ENCODE measurements at regions not wholly inside any gene's neighbourhood (a gene's known extent, or its start where the extent isn't known, plus 50 kb on each side); places are given as distances from the start of the nearest gene placed in this dataset.

DNA sequence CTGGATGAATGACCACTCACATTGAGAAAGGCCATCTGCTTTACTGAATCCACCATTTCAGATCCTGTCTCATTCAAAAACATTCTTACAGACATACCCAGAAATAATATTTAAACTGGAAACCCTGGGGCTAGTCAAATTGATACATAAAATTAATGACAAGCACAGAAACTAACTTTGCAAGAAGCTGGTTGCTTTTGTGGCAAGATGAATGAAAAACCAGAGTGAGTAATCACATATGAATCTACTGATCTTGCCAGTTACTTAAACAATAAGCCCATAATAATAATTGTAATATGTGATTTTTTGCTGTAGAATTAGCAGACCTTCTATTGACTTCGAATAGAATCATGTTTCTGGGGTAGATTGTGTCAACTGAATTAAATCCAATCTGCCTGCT lies 235.1 kb downstream of the PPARGC1A start:
- DNase-seq: no peak

DNA sequence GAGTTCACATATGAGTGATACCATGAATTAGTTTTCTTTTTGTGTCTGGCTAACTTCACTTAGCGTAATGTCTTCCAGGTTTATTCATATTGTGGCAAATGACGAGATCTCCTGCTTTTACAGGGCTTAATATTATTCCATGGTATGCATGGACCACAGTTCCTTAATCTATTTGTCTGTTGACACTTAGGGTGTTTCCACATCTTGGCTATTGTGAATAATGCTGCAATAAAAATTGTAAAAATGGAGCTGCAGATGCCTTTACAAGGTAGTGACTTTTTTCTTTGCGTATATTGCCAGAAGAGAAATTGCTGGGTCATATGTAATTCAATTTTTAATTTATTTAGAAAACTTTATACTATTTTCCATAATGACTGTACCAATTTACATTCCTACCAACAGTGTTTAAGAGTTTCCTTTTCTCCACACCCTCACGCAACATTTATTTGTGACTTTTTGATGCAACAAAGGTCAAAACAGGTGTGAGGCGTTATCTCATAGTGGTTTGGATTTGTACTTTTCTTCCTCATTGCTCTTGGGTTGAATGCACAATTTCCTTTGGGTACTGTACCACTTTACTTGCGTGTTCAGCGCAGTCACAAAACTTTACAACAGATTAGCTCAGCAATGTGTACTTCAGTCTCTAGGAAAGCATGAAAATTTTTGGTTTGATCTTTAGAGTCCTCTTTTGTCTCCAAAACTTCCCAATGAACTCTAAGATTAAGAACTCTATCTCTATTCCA lies 240.8 kb downstream of the PPARGC1A start:
- DNase-seq: no peak

DNA sequence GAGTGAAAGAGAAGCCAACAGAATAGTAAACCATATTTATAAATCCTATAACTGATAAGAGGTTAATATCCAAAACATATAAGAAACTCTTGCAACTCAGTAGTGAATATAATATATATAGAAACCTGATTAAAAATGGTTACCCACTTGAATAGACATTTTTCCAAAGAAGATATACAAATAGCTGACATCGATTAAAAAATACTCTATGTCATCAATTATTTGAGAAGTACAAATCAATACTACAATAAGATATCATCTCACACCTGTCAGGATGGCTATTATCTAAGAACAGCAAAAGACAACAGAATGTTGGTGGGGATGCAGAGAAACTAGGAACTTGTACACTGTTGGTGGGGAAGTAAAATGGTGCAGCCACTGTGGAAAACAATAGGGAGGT lies 254.4 kb downstream of the PPARGC1A start:
- DNase-seq: no peak

DNA sequence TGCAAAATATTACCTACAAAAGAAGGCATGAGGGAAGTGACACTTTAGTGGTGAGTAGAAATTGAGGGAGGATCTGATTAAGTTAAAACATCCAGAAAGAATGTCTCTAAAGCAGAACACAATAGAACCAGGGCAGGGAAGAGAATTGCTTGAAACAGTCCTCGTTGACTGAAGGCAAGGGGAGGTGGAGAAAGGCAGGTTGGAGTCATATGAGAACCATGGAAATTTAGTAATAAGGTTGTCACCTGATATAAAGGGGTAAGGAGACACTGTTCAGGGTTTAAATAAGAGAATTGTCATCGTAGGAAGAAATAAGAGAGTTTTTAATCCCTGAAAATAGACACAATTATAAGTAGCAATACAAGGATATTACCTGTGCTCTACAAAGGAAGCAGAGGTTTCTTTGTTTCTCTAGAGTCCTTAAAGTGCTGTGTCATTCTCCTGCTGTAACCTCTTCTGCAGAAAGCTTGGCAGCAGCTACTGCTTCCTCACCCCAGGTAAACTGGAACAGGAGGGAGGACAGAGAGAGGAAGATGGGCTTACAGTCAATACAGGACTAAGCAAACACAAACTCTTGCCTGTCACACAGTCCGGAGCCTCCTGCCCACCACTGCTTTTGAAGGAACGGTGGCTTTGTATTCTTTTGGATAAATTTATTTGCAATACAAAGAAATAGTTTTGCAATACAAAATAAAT lies 258.4 kb downstream of the PPARGC1A start:
- no peak for DNase-seq

DNA sequence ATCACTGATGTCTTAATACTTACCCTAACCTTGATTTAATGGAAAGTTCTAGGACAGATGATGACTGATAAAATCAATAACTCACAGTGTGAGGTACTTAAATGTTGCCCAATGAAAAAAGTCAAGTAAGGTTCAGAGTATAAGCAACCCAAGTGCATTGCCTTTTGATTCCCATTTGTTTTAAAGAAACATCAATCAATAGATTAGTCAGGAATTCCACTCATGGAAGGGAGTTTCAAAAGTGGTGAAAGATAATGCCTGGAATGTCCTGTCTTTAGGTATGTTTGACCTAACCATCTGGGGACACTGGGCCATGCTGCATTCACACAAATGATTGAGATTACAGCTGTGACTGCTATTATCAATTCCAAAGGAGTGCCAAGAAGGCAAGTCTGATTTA lies 259.7 kb downstream of the PPARGC1A start:
- no peak for DNase-seq

DNA sequence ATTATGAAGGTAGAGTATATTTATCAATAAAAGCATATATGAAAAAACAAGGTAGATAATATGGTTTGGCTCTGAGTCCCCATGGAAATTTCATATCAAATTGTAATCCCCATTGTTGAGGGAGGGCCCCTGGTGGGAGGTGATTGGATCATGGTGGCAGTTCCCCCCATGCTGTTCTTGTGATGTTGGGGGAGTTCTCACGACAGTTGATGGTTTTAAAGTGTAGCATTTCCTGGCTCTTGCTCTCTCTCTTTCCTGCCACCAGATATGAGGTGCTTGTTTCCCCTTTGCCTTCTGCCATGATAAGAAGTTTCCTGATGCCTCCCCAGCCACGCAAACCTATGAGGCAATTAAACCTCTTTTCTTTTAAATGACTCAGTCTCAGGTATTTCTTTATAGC lies 260.4 kb downstream of the PPARGC1A start:
- DNase-seq: no peak

DNA sequence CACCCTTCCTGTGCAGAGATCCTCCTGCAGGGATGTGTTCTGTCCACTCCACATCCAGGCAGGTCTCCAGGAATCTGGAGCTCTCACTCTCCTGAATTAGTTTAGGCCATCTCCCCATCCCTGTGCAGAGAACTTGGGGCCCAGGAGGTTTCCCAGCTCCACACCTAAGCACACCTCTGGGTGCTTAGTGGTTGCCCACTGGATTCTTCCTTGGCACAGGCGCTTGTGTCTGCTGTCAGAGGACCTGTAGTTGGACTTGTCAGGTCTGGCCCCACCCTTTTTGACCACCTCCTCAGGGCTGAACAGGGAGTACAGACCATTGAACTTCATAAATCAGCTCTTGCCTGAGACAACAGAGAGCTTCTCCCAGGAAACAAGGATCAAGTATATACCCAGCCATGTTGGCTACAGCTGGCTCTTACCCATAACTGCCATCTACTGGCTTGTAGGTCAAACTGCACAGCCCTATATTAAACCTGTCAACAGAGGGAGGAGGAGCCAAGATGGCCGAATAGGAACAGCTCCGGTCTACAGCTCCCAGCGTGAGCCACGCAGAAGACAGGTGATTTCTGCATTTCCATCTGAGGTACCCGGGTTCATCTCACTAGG lies 275.5 kb downstream of the PPARGC1A start:
- no peak for DNase-seq

DNA sequence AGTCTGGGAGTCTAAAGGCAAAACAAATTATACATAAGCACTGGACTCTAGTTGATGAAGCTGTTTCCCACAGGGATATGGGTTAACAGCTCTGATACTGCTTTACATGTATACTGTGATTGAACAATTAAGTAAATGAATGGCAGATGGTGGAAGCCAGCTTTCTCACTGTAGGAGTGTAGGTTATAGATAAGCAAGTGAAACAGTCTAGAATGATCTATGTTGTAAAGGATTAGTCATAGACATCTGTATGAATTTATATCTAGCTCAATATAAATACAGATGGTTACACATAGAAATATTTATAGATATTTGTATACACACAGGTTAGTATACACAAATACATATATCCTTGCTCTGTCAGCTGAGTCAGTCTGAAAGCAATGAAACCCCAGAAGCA lies 276.1 kb downstream of the PPARGC1A start:
- DNase-seq: no peak

DNA sequence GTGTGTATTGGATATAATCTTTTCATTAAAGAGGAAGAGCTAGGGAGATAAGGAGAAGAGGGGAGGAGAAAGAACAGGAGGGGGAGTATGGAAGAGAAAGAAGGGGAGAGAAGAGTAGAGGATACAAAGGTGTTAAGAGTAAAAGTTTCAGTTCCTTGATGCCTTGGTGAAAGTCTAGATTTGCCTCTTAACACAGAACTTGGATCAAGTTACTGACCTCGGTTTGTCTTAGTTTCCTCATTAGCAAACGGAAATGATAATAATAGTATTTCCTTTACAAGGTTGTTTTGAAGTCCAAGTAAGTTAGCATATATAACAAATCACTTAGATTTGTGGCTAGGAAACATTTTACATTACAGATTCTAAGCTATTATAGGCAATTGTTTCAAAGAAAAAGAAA lies 287.1 kb downstream of the PPARGC1A start:
- no peak for DNase-seq

DNA sequence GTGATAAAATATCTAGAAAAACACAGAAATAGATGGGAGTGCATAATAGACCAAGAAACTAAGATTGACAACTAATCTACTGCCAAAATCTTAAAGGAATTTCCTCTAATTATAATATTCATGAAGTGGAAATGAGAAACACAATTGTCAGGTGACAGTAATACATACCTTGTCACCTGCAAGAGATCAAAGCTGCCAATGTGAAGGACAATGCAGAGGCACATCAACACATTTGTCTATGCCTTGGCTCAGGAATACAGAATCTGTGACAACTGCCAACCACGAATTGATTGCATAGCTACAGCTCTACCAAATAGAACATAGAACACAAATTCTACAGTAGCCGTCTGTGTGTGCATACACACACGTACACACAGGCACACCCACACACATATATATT lies 295.7 kb downstream of the PPARGC1A start:
- no peak for DNase-seq

DNA sequence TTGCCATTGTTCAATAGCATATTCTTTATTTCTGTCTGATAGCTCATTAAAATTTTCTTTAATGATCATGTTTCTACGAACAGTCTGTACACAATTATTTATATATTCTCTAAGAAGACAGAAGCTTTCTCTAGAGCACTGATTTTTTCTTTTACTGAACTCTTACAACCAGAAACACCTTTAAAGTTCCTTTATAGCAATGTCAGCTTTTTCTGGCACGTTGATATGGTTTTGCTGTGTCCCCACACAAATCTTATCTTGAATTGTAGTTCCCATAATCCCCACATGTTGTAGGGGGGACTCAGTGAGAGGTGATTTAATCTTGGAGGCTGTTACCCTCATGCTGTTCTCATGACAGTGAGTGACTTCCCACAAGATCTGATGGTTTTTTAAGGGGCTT lies 299.4 kb downstream of the PPARGC1A start:
- DNase-seq: no peak

DNA sequence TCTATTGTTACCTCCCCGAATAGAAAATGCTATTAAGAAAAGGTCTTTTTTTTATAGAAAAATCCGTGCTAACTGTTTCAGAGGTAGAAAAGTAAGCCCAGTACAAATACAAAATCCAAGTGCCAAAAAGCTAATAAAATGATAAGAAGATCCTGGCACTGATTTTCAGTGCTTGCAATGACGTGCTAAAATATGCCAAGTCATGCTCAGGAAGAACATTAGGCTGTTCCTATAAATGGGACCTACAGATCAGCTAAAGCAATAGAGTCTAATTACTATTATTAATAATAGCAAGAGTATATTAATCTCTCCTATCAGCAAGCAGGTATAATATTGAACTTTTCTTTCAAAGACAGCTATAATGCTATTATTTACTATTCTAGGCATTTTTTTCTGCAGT lies 305.8 kb downstream of the PPARGC1A start:
- no peak for DNase-seq

DNA sequence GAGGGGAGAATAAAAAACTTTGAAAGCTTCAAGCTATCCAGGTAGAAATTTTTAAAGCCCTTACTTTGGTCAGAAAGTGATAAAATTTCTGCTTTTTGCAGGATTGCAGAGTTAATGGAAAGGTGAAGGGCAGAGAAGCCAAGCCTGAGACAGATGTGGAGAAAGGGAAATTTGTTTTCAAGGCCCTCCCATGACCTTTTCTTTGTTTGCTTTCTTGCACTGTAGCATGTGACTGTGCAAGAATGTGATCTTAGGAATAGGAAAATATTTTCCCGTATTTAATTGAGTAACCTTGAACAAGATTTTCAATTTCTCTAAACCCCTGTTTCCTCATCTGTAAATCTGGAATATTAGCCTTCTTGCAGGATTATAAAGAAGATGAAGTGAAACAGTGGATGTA lies 307.2 kb downstream of the PPARGC1A start:
- no peak for DNase-seq

DNA sequence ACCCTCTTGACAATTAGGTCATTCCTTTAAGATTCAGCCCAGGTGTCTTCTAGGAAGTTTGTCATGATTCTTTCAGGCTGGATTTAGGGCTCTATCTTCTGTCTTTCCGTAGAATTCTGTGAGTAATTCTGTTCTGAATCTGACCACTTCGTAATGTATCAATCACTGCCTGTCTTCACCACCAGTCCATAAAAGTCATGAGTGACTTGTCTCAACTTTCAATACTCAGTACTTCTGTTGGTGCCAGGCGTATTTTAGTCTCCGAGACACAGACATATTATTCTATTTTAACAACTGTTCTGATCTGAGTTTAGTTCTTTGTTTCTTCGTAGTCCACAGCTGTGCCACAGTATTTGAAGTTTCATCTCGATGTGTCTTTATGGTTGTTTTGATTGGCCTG lies 310.7 kb downstream of the PPARGC1A start:
- DNase-seq: no peak

DNA sequence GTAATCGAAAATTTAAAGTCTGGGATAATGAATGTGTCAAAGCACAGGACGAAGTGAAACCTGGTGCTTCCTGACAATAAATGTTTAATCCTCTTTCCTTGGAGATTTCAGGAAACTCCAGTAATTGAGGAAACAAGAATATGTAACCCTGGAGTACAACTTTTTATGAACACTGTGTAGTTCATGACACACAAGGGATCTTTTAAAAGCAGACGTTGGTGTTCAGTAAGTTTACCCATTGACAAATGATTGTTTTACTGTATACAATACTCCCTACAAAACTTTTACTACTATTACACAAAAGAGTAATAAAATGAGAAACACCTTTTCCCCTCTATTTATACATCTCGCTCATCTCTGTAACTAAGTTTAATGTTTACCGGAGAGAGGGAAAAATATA lies 312.4 kb downstream of the PPARGC1A start:
- no peak for DNase-seq

DNA sequence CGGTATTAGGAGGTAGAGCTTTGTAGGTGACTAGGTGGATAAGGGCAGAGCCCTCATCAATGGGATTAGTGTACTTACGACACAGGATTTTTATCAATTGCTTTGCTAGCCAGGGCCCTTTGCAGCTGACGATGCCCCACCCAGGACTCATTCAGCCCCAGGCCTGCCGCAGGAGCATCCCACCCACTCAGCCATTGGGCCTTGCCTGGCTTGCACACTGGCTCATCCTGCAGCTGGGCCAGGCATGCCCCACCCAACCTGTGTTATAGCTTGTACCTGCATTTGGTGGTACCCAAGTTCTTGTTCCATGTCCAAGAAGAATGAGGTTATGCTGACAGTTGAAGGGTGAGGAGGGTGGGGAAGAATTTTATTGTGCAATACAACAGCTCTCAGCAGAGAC lies 317.5 kb downstream of the PPARGC1A start:
- DNase-seq: no peak

DNA sequence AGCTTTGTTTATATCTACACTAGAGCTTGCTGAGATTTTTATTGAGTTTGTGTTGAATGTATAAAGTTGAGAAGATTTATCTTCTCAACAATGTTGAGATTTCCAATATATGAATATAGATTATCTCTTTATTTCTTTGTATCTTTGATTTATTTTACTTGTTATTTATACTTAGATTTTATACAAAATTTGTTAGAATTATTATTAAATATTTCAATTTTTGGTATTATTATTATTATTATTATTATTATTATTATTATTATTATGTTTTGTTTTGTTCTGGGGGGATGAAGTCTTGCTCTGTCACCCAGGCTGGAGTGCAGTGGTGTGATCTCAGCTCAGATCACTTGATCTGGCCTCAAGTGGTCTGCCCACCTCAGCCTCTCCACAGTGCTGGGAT lies 322.5 kb downstream of the PPARGC1A start:
- DNase-seq: no peak

DNA sequence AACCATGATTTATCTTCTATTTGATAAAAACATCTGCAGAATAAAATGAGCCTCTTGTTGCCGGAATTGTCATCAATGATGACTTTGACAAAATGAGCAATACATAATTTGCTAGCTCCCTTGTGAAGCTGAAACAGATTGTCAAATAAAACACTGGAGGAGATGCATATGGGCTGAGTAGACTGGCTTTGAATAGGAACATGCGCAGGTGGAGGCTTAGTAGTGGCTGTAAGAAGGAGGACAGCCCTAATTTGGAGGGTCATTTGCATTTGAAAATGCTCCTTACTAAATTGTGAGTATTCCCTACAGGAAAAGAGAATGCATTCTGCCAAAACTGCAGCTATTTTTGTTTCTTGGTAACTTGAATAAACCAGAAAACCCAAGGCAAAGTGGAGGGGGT lies 329.1 kb downstream of the PPARGC1A start:
- DNase-seq: no peak

DNA sequence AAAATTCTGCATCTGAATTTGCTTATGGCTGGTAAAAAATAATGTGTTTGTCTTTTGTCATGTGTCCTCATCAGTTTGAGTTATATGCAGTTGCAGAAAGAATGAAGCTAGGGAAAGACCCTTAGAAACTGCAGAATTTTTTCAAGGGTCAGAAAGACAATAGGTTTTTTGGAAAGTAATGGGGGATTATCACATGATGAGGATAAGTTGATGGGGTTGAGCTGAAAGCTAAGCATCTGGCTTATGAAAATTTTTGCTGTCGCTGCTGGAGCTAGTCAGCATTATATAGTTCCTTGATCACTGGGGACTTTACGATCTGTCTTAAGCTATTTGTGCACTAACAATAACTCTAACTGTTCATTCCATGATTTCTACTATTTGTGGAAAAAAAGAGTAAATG lies 331.7 kb downstream of the PPARGC1A start:
- DNase-seq: no peak

DNA sequence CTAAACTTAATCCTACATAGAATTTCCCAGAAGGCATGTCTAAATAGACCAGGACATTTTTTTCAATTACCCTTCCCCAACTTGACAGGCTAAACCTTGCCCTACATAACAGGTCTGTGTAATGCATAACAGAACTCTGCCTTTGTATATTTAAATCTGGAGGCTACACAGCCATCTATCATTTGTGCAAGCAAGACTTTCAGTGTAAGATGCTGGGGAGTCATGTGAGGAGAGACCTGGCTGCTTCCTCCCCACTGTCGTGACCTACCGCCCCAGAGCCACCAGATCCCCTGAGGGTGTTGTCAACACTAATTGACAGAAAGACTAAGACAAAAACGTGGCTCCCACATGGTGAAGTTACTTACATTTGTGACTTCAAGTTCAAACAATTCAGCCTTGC lies 342.2 kb downstream of the PPARGC1A start:
- no peak for DNase-seq

DNA sequence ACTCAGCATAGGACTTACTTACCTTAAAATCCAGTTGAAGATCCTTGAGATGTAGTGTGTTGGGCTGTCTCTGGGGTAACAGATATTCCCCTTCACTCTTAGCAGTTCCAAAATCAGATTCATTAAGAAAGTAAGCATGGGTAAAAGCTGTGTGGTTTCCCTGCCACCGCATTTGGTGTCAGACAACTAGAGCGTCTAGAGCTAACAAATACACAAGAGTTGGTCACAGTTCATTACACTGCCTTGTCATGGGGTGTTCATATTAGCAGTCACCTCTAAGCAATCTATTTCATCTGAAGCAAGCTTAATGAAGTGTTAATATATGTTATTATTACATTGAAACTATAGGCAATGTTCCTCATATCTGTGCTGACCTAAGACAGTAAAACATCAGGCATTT lies 342.8 kb downstream of the PPARGC1A start:
- DNase-seq: no peak

DNA sequence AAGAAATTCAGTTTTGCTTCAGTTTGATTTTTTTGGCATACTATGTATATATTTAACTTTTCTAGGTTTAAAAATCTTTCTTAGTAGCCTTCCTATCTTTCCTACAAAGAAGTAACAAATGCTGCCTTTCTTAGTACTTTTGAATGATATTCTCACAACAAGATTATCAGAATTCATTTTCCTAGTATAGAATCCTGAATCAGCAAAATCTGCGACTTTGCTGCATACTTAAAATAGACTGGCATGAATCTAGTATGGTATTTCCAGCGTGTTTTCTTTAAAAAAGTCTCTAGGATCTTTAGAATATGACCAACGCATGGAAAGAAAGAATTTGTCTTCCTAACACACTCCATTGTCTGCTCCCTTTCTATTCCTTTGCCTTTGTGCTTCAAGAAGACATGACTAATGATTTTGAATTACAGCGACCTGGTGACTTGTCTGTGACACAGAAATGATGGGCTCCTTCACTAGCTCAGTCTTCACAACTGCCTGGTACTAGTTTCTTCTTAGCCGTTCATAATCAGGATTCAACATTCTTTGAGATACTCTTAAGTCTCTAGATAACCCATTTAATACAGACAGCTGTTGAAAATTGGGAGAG lies 349.8 kb downstream of the PPARGC1A start:
- no peak for DNase-seq

DNA sequence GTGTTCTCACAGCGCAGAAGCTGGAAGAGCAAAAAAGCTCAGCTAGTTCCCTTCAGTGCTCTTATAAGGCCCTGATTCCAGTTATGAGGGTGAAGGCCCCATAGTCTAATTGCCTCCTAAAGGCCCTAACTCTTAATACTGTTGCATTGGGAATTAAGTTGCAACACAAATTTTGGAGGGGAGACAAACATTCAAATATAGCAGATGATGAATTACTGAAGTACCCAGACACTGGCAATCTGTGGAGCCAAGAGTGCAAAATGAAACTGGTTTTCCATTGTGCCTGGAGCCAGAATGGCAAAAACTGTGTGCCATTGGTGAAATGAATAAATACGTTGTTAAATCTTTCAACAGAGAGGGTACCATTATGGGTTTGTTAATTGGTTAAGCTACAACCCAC lies 356.0 kb downstream of the PPARGC1A start:
- DNase-seq: no peak

DNA sequence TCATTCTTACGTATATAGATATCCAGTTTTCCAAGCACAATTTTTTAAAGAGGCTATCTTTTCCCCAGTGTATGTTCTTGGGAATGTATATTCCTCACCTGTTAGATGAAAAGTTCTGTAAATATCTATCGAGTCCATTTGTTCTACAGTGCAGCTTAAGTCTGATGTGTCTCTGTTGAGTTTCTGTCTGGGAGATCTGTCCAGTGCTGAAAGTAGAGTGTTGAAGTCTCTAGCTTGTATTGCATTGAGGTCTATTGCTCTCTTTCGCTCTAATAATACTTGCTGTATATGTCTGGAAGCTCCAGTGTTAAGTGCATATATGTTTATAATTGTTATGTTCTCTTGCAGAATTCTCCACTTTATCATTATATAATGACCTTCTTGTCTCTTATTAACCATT lies 373.1 kb downstream of the PPARGC1A start:
- DNase-seq: no peak

All from NCI-H774 (cell line).